ENCODE measurements at regions not wholly inside any gene's neighbourhood (a gene's known extent, or its start where the extent isn't known, plus 50 kb on each side); places are given as distances from the start of the nearest gene placed in this dataset.

GRCh38 chr3:177826253-177826652 lies 629.0 kb upstream of the TBL1XR1 start:
- no peaks in the 10 kb centered on the region for H3K36me3 ChIP-seq (ENCODE audit: control insufficient read depth, insufficient read depth, low read length)
- H3K9me3 ChIP-seq (ENCODE audit: control insufficient read depth, insufficient read depth, low read depth, low read length) = no peaks in the 10 kb centered on the region
- H3K4me1 ChIP-seq (ENCODE audit: control insufficient read depth, insufficient read depth, low read length) = peaks cover 8% of the 10 kb centered on the region
- no peak overlapping the region for H3K4me3 ChIP-seq (ENCODE audit: low read depth, low read length)
- H3K27me3 ChIP-seq (ENCODE audit: control insufficient read depth, insufficient read depth, low read length) = no peaks in the 10 kb centered on the region
- no peak overlapping the region for H3K27ac ChIP-seq (ENCODE audit: low read depth, low read length)
- no peak overlapping the region for H3K9ac ChIP-seq (ENCODE audit: low read length)

DNA sequence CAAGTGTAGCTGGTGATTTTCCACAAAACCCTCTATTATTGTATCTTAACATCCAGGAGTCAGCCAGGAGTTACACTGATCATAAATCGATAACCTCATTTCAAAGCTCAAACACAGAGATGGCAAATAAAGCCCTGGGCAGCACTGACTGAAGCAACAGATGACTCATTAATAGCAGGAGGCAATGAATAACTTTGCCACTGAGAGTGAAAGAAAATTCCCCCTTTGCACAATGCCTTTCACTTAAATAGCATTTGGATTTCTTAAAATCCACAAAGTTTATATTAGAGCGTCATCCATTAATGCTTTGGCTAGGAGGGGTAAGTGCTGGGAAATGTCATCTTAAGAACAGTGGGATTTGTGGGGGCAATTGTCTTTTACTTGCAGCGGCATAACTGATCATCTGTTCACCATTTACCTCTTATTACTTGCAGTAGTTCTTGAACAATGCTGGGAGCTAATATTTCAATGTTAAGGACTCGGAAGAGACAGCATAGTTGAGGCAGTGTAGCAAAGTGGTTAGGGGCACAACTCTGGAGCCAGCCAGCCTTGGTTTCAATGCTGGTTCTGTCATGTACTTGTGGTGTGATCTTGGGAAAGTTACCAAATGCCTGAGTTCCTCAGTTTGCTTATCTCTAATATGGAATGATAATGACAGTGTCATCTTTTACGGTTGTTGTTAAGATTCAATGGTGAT lies 630.4 kb upstream of the TBL1XR1 start:
- H3K4me1 ChIP-seq (ENCODE audit: control insufficient read depth, insufficient read depth, low read length) = peaks cover 8% of the 10 kb centered on the region
- no peak overlapping the region for H3K9ac ChIP-seq (ENCODE audit: low read length)
- no peak overlapping the region for H3K27ac ChIP-seq (ENCODE audit: low read depth, low read length)
- H3K27me3 ChIP-seq (ENCODE audit: control insufficient read depth, insufficient read depth, low read length) = no peaks in the 10 kb centered on the region
- H3K9me3 ChIP-seq (ENCODE audit: control insufficient read depth, insufficient read depth, low read depth, low read length) = no peaks in the 10 kb centered on the region
- H3K4me3 ChIP-seq (ENCODE audit: low read depth, low read length) = no peak overlapping the region
- H3K36me3 ChIP-seq (ENCODE audit: control insufficient read depth, insufficient read depth, low read length) = no peaks in the 10 kb centered on the region

DNA sequence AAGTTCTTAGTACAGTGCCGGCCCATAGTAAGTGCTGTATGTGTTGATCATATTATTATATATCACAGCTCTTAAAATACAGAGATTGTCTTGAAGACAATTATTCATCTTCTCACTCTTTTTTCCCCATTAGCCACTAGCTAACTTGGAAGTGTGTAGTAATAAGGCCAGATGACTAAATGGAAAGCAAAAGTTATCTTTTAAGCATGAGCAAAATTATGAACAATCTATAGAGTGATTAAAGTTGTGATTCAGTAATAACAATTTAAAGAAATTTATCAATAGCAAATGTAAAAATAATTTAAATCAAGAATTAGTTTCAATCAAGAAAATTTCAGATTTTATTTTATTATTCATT lies 630.9 kb upstream of the TBL1XR1 start:
- Histone ChIP-seq H3K4me3 (ENCODE audit: low read depth, low read length) (no peak overlapping the region), H3K27me3 (ENCODE audit: control insufficient read depth, insufficient read depth, low read length) (no peaks in the 10 kb centered on the region), H3K4me1 (ENCODE audit: control insufficient read depth, insufficient read depth, low read length) (peaks cover 8% of the 10 kb centered on the region), H3K9me3 (ENCODE audit: control insufficient read depth, insufficient read depth, low read depth, low read length) (no peaks in the 10 kb centered on the region), H3K27ac (ENCODE audit: low read depth, low read length) (no peak overlapping the region), H3K36me3 (ENCODE audit: control insufficient read depth, insufficient read depth, low read length) (no peaks in the 10 kb centered on the region), H3K9ac (ENCODE audit: low read length) (no peak overlapping the region)

GRCh38 chr3:177830411-177830849 lies 633.1 kb upstream of the TBL1XR1 start:
- H3K4me3 ChIP-seq (ENCODE audit: low read depth, low read length) = no peak overlapping the region
- no peak overlapping the region for H3K27ac ChIP-seq (ENCODE audit: low read depth, low read length)
- H3K36me3 ChIP-seq (ENCODE audit: control insufficient read depth, insufficient read depth, low read length) = no peaks in the 10 kb centered on the region
- no peaks in the 10 kb centered on the region for H3K9me3 ChIP-seq (ENCODE audit: control insufficient read depth, insufficient read depth, low read depth, low read length)
- peaks cover 9% of the 10 kb centered on the region; the same call in 1 of the 2 replicates for H3K4me1 ChIP-seq (ENCODE audit: control insufficient read depth, insufficient read depth, low read length)
- no peak overlapping the region for H3K9ac ChIP-seq (ENCODE audit: low read length)
- no peaks in the 10 kb centered on the region for H3K27me3 ChIP-seq (ENCODE audit: control insufficient read depth, insufficient read depth, low read length)

DNA sequence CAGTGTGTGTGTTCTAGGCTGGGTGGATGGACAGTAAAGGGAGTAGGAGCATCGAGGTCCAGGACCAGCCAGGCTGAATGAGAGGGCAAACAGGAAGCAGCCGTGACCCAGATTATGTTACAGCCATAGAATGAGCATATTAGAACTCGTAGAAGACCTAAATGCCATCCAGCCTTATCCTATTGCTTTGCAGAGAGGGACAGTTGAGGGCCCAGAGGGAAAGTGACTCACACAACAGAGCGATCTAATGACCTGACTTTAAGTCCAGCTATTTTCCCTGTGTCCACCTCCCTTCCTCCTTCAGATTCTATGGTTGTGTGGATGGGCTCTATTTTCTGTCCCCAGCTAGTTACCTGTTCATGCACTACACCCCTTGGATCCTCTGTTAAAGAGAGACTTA lies 634.1 kb upstream of the TBL1XR1 start:
- no peak overlapping the region for H3K4me3 ChIP-seq (ENCODE audit: low read depth, low read length)
- H3K4me1 ChIP-seq (ENCODE audit: control insufficient read depth, insufficient read depth, low read length) = peaks cover 9% of the 10 kb centered on the region; the same call in 1 of the 2 replicates
- no peaks in the 10 kb centered on the region for H3K9me3 ChIP-seq (ENCODE audit: control insufficient read depth, insufficient read depth, low read depth, low read length)
- H3K27ac ChIP-seq (ENCODE audit: low read depth, low read length) = no peak overlapping the region
- H3K27me3 ChIP-seq (ENCODE audit: control insufficient read depth, insufficient read depth, low read length) = no peaks in the 10 kb centered on the region
- no peak overlapping the region for H3K9ac ChIP-seq (ENCODE audit: low read length)
- no peaks in the 10 kb centered on the region for H3K36me3 ChIP-seq (ENCODE audit: control insufficient read depth, insufficient read depth, low read length)

GRCh38 chr3:177832880-177833279 lies 635.6 kb upstream of the TBL1XR1 start:
- Histone ChIP-seq H3K27me3 (ENCODE audit: control insufficient read depth, insufficient read depth, low read length) (no peaks in the 10 kb centered on the region), H3K9ac (ENCODE audit: low read length) (no peak overlapping the region), H3K36me3 (ENCODE audit: control insufficient read depth, insufficient read depth, low read length) (no peaks in the 10 kb centered on the region), H3K27ac (ENCODE audit: low read depth, low read length) (no peak overlapping the region), H3K4me1 (ENCODE audit: control insufficient read depth, insufficient read depth, low read length) (peaks cover 9% of the 10 kb centered on the region; the same call in 1 of the 2 replicates), H3K4me3 (ENCODE audit: low read depth, low read length) (no peak overlapping the region), H3K9me3 (ENCODE audit: control insufficient read depth, insufficient read depth, low read depth, low read length) (no peaks in the 10 kb centered on the region)

- H3K27me3 ChIP-seq (ENCODE audit: control insufficient read depth, insufficient read depth, low read length) = no peaks in the 10 kb centered on the region
- no peak overlapping the region for H3K9ac ChIP-seq (ENCODE audit: low read length)
- H3K4me1 ChIP-seq (ENCODE audit: control insufficient read depth, insufficient read depth, low read length) = peaks cover 9% of the 10 kb centered on the region; the same call in 1 of the 2 replicates
- no peak overlapping the region for H3K4me3 ChIP-seq (ENCODE audit: low read depth, low read length)
- H3K9me3 ChIP-seq (ENCODE audit: control insufficient read depth, insufficient read depth, low read depth, low read length) = no peaks in the 10 kb centered on the region
- no peak overlapping the region for H3K27ac ChIP-seq (ENCODE audit: low read depth, low read length)
- H3K36me3 ChIP-seq (ENCODE audit: control insufficient read depth, insufficient read depth, low read length) = no peaks in the 10 kb centered on the region
These were observed 636.0 kb upstream of the TBL1XR1 start for GRCh38 chr3:177833332-177833731.

DNA sequence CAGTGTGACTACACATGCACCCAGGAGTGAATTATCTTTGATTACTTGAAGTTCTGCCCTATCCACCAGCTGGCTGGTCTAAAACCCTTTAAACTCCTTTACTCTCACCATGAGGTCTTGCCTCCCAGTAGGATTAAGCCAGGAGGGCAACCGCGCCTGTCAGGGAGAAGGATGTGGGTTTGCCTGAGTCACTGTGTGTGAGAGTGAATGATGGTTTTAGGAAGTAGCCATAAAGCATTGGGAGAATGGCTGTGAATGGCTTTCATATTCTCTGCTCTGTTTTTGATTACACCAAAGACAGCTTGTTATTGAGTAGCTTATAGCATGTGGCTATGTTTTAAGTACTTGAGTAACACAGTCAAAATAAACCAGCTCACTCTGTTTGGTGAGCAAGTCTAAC lies 637.7 kb upstream of the TBL1XR1 start:
- Histone ChIP-seq H3K27ac (ENCODE audit: low read depth, low read length) (no peak overlapping the region), H3K27me3 (ENCODE audit: control insufficient read depth, insufficient read depth, low read length) (no peaks in the 10 kb centered on the region), H3K4me1 (ENCODE audit: control insufficient read depth, insufficient read depth, low read length) (peaks cover 13% of the 10 kb centered on the region; the same call in 1 of the 2 replicates), H3K36me3 (ENCODE audit: control insufficient read depth, insufficient read depth, low read length) (no peaks in the 10 kb centered on the region), H3K4me3 (ENCODE audit: low read depth, low read length) (no peak overlapping the region), H3K9me3 (ENCODE audit: control insufficient read depth, insufficient read depth, low read depth, low read length) (no peaks in the 10 kb centered on the region), H3K9ac (ENCODE audit: low read length) (no peak overlapping the region)

GRCh38 chr3:177835917-177836316 lies 638.6 kb upstream of the TBL1XR1 start:
- no peak overlapping the region for H3K4me3 ChIP-seq (ENCODE audit: low read depth, low read length)
- no peak overlapping the region for H3K9ac ChIP-seq (ENCODE audit: low read length)
- H3K4me1 ChIP-seq (ENCODE audit: control insufficient read depth, insufficient read depth, low read length) = peaks cover 13% of the 10 kb centered on the region; the same call in 1 of the 2 replicates
- H3K9me3 ChIP-seq (ENCODE audit: control insufficient read depth, insufficient read depth, low read depth, low read length) = no peaks in the 10 kb centered on the region
- H3K27me3 ChIP-seq (ENCODE audit: control insufficient read depth, insufficient read depth, low read length) = no peaks in the 10 kb centered on the region
- no peak overlapping the region for H3K27ac ChIP-seq (ENCODE audit: low read depth, low read length)
- no peaks in the 10 kb centered on the region for H3K36me3 ChIP-seq (ENCODE audit: control insufficient read depth, insufficient read depth, low read length)

GRCh38 chr3:177836671-177837070 lies 639.4 kb upstream of the TBL1XR1 start:
- Histone ChIP-seq H3K27ac (ENCODE audit: low read depth, low read length) (no peak overlapping the region), H3K36me3 (ENCODE audit: control insufficient read depth, insufficient read depth, low read length) (no peaks in the 10 kb centered on the region), H3K4me3 (ENCODE audit: low read depth, low read length) (no peak overlapping the region)

DNA sequence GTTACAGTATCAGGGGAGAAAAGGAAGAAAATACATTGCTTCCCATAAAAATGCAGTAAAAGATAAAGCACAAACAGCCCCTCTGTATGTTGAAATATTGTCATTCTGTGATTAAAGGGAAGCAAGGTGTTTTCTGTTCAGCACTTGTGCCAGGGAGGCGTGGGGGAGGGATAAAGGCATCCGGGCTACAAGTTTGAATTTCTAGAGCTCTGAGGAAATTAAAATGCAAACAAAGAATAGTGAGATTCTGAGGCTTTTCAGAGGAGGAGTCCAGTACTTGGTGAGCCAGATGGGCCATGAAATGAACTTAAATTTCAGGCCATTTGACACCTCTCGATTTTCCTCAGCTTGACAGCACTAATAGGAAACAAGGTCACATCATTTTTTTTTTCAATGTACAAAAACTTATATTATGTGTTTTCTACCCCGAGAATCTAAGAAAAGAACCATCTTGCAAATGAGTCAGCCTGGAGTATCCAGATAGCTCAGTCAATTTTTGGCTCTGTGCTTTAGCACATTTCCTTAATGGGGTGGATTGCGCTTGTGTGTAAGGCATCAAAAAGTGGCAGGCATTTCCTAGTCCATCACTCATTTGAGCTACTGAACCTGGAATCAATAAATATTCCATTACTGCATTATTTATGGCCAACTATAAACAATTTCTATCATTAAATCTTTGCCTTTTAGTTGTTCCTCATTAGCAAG lies 640.8 kb upstream of the TBL1XR1 start:
- Histone ChIP-seq H3K9me3 (ENCODE audit: control insufficient read depth, insufficient read depth, low read depth, low read length) (no peaks in the 10 kb centered on the region), H3K27me3 (ENCODE audit: control insufficient read depth, insufficient read depth, low read length) (no peaks in the 10 kb centered on the region), H3K4me3 (ENCODE audit: low read depth, low read length) (no peak overlapping the region), H3K27ac (ENCODE audit: low read depth, low read length) (no peak overlapping the region), H3K4me1 (ENCODE audit: control insufficient read depth, insufficient read depth, low read length) (peaks cover 13% of the 10 kb centered on the region; the same call in 1 of the 2 replicates), H3K36me3 (ENCODE audit: control insufficient read depth, insufficient read depth, low read length) (no peaks in the 10 kb centered on the region), H3K9ac (ENCODE audit: low read length) (no peak overlapping the region)

More at GRCh38 chr3:177836671-177837070, 639.4 kb upstream of the TBL1XR1 start:
- H3K9me3 ChIP-seq (ENCODE audit: control insufficient read depth, insufficient read depth, low read depth, low read length) = no peaks in the 10 kb centered on the region
- H3K9ac ChIP-seq (ENCODE audit: low read length) = no peak overlapping the region
- H3K4me1 ChIP-seq (ENCODE audit: control insufficient read depth, insufficient read depth, low read length) = peaks cover 13% of the 10 kb centered on the region; the same call in 1 of the 2 replicates
- no peaks in the 10 kb centered on the region for H3K27me3 ChIP-seq (ENCODE audit: control insufficient read depth, insufficient read depth, low read length)

Data from HUES6 (cell line).